ENCODE measurements at regions not wholly inside any gene's neighbourhood (a gene's known extent, or its start where the extent isn't known, plus 50 kb on each side); places are given as distances from the start of the nearest gene placed in this dataset.

DNA sequence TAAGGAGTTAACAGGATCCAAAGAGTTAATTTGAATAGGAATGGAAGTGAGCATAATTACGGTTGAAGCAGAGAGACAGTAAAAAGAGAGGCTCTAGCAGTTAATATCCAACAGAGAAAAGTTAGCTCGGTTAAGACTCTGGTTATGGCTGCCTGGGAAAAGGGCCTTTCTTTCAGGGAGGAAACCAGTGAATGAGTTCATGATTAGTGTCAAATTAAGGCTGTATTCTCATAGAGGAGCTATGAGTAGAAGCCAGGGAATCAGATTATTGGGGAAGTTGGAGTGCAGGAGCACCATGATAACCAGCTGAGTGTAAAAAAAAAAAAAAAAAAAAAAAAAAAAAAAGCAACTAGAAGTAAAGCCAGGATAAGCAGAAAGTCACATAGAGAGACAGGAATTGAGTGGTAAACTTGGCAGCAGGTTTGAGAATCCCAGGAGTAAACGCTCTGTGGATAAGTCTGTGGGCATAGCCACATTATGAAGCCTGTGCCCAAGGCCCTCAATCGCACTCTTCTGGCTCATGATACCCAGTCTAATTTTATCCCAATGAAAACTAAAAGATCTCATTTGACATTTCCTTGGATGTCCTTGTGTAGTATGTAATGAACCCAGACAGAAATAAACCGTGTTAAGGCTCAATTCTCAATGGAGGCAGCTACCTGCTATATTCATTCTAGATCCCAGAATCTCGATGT, 372.6 kb upstream of the MPDZ start:
- H3K4me3 ChIP-seq (ENCODE audit: low read depth in 1 of 2, low read length in 2 of 2) = no peak overlapping the region
- H3K4me1 ChIP-seq (ENCODE audit: insufficient read depth, low read length) = no peaks in the 10 kb centered on the region
- peaks cover 3% of the 10 kb centered on the region for H3K9me3 ChIP-seq (ENCODE audit: low read length)
- H3K36me3 ChIP-seq (ENCODE audit: insufficient read depth, low read length) = no peaks in the 10 kb centered on the region
- no peak overlapping the region for H3K27ac ChIP-seq (ENCODE audit: low read depth, low read length)
- H3K27me3 ChIP-seq (ENCODE audit: control insufficient read depth in 1 of 2, insufficient read depth in 2 of 2, low read length in 2 of 2) = no peaks in the 10 kb centered on the region
- H3K9ac ChIP-seq (ENCODE audit: low read length) = no peak overlapping the region

DNA sequence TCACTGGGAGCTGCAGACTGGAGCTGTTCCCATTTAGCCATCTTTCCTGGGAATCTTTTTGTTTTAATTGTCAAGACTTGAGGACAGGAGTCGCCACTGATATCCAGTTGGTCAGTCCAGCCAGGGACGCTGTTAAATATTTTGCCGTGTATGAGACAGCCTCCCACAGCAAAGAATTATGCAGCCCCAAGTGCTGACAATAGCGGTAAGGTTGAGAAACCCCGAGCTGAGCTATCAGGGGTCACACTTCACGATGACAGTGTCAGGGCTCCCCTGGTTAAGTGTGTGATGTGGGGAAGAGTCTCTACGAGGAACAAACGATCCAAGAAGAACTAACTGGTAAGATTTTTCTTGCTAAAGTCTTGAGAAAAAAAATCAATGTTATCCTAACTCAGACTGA, 372.0 kb upstream of the MPDZ start:
- H3K9ac ChIP-seq (ENCODE audit: low read length) = no peak overlapping the region
- no peaks in the 10 kb centered on the region for H3K36me3 ChIP-seq (ENCODE audit: insufficient read depth, low read length)
- H3K4me3 ChIP-seq (ENCODE audit: low read depth in 1 of 2, low read length in 2 of 2) = no peak overlapping the region
- H3K4me1 ChIP-seq (ENCODE audit: insufficient read depth, low read length) = no peaks in the 10 kb centered on the region
- H3K27ac ChIP-seq (ENCODE audit: low read depth, low read length) = no peak overlapping the region
- H3K27me3 ChIP-seq (ENCODE audit: control insufficient read depth in 1 of 2, insufficient read depth in 2 of 2, low read length in 2 of 2) = no peaks in the 10 kb centered on the region
- peaks cover 3% of the 10 kb centered on the region for H3K9me3 ChIP-seq (ENCODE audit: low read length)

DNA sequence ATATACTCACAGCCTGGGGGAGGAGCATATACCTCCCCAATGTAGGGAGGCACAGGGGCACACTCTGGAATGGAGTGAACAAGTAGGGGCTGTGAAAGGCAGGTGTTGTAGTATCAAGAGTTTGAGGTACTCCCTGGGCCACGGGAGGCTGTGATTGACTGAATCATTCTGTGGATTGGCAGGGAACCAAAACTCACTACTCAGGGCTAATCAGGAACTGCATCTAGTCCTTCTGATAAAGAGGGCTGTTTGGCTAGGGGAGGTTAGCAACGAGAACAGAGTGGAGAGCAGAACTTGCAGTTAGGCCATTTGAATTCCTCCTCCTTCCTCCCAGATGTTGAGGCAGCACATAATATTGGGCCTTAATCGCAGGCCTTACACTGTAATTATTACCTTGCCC, 369.2 kb upstream of the MPDZ start:
- no peak overlapping the region for H3K9ac ChIP-seq (ENCODE audit: low read length)
- H3K27ac ChIP-seq (ENCODE audit: low read depth, low read length) = no peak overlapping the region
- H3K4me1 ChIP-seq (ENCODE audit: insufficient read depth, low read length) = peaks cover 4% of the 10 kb centered on the region
- H3K36me3 ChIP-seq (ENCODE audit: insufficient read depth, low read length) = no peaks in the 10 kb centered on the region
- H3K27me3 ChIP-seq (ENCODE audit: control insufficient read depth in 1 of 2, insufficient read depth in 2 of 2, low read length in 2 of 2) = no peaks in the 10 kb centered on the region
- H3K9me3 ChIP-seq (ENCODE audit: low read length) = peaks cover 3% of the 10 kb centered on the region
- no peak overlapping the region for H3K4me3 ChIP-seq (ENCODE audit: low read depth in 1 of 2, low read length in 2 of 2)

DNA sequence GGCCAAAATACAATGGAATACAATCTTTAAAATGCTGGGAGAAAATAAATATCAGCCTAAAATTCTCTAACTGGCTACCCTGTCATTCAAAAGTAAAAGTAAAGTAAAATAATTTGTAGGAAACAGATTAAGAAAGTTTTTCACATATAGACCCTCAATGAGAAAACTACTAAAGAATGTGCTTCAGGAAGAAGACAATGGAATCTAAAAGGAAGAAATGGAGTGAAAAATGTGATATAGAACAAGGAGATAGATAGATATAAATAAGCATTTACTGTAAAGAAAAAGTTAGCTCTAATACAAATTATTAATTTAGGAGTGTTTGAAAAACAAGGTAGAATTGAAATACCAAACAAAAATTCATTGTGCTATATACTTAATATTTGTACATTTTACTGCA, 368.6 kb upstream of the MPDZ start:
- H3K27ac ChIP-seq (ENCODE audit: low read depth, low read length) = no peak overlapping the region
- peaks cover 3% of the 10 kb centered on the region for H3K9me3 ChIP-seq (ENCODE audit: low read length)
- no peaks in the 10 kb centered on the region for H3K36me3 ChIP-seq (ENCODE audit: insufficient read depth, low read length)
- H3K4me1 ChIP-seq (ENCODE audit: insufficient read depth, low read length) = peaks cover 4% of the 10 kb centered on the region
- no peak overlapping the region for H3K9ac ChIP-seq (ENCODE audit: low read length)
- H3K4me3 ChIP-seq (ENCODE audit: low read depth in 1 of 2, low read length in 2 of 2) = no peak overlapping the region
- H3K27me3 ChIP-seq (ENCODE audit: control insufficient read depth in 1 of 2, insufficient read depth in 2 of 2, low read length in 2 of 2) = no peaks in the 10 kb centered on the region

GRCh38 chr9:13646500-13647021, 367.1 kb upstream of the MPDZ start:
- no peak overlapping the region for H3K4me3 ChIP-seq (ENCODE audit: low read depth in 1 of 2, low read length in 2 of 2)
- no peak overlapping the region for H3K27ac ChIP-seq (ENCODE audit: low read depth, low read length)
- peaks cover 3% of the 10 kb centered on the region for H3K9me3 ChIP-seq (ENCODE audit: low read length)
- no peak overlapping the region for H3K9ac ChIP-seq (ENCODE audit: low read length)
- peaks cover 4% of the 10 kb centered on the region for H3K4me1 ChIP-seq (ENCODE audit: insufficient read depth, low read length)
- no peaks in the 10 kb centered on the region for H3K36me3 ChIP-seq (ENCODE audit: insufficient read depth, low read length)
- no peaks in the 10 kb centered on the region for H3K27me3 ChIP-seq (ENCODE audit: control insufficient read depth in 1 of 2, insufficient read depth in 2 of 2, low read length in 2 of 2)

DNA sequence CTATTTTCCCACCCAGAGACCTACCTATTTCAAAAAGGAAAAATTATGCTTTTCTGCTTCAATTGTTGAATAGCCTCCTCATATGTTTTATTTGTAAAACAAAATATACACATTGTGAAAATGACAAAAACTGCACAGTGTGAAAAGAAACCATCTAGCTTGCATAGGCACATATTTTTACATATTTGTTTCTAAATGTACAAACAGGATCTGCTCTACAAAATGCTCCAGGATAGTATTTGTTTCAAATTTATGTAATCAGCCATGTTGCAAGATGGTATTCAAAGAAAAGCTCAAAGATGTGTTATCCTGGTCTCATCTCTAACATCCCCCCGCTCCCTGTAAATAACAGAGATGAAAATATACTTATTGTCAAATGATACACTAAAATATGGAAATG, 366.1 kb upstream of the MPDZ start:
- Histone ChIP-seq H3K9me3 (ENCODE audit: low read length) (peaks cover 3% of the 10 kb centered on the region), H3K36me3 (ENCODE audit: insufficient read depth, low read length) (no peaks in the 10 kb centered on the region), H3K9ac (ENCODE audit: low read length) (no peak overlapping the region), H3K27ac (ENCODE audit: low read depth, low read length) (no peak overlapping the region), H3K27me3 (ENCODE audit: control insufficient read depth in 1 of 2, insufficient read depth in 2 of 2, low read length in 2 of 2) (no peaks in the 10 kb centered on the region), H3K4me1 (ENCODE audit: insufficient read depth, low read length) (peaks cover 4% of the 10 kb centered on the region), H3K4me3 (ENCODE audit: low read depth in 1 of 2, low read length in 2 of 2) (no peak overlapping the region)

DNA sequence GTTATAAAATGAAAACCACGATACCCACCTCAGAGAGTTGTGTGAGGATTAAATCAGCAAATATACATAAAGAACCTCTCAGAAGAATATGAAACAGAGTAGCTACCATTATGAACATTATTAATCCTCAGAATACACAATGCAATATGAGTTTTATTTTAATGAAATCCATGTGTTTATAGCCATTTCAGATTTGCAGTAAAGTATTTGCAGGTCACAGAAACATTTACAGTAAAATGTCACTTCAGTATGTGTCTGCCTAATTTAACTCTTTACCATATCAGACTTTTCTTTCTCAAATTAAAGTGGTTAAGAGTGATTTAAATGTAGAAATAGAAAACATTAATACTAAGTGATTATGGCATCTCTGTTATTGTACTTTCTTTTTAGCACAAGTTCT, 365.2 kb upstream of the MPDZ start:
- peaks cover 4% of the 10 kb centered on the region for H3K4me1 ChIP-seq (ENCODE audit: insufficient read depth, low read length)
- H3K27me3 ChIP-seq (ENCODE audit: control insufficient read depth in 1 of 2, insufficient read depth in 2 of 2, low read length in 2 of 2) = no peaks in the 10 kb centered on the region
- no peak overlapping the region for H3K9ac ChIP-seq (ENCODE audit: low read length)
- peaks cover 3% of the 10 kb centered on the region for H3K9me3 ChIP-seq (ENCODE audit: low read length)
- no peaks in the 10 kb centered on the region for H3K36me3 ChIP-seq (ENCODE audit: insufficient read depth, low read length)
- no peak overlapping the region for H3K27ac ChIP-seq (ENCODE audit: low read depth, low read length)
- H3K4me3 ChIP-seq (ENCODE audit: low read depth in 1 of 2, low read length in 2 of 2) = no peak overlapping the region

DNA sequence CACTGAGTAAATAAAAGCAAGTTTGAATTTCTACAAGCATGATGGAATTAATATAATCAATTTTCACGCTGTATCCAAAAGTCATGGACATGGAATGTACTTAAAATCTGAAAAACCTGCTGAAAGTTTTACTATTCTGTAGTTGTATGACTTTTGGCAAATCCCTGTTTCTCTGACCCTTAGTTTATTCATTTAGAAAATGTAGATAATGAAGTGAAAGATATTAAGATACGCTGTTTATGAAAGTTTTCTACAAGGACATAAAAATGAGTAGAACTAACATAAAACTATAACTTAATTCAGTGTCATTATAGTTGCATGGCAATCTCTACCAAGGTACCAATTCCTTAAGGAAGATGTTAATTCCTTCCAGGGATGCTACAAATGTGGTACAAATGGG, 363.2 kb upstream of the MPDZ start:
- H3K9ac ChIP-seq (ENCODE audit: low read length) = no peak overlapping the region
- no peaks in the 10 kb centered on the region for H3K27me3 ChIP-seq (ENCODE audit: control insufficient read depth in 1 of 2, insufficient read depth in 2 of 2, low read length in 2 of 2)
- no peaks in the 10 kb centered on the region for H3K36me3 ChIP-seq (ENCODE audit: insufficient read depth, low read length)
- H3K9me3 ChIP-seq (ENCODE audit: low read length) = no peaks in the 10 kb centered on the region
- H3K4me1 ChIP-seq (ENCODE audit: insufficient read depth, low read length) = peaks cover 4% of the 10 kb centered on the region
- H3K4me3 ChIP-seq (ENCODE audit: low read depth in 1 of 2, low read length in 2 of 2) = no peak overlapping the region
- no peak overlapping the region for H3K27ac ChIP-seq (ENCODE audit: low read depth, low read length)

DNA sequence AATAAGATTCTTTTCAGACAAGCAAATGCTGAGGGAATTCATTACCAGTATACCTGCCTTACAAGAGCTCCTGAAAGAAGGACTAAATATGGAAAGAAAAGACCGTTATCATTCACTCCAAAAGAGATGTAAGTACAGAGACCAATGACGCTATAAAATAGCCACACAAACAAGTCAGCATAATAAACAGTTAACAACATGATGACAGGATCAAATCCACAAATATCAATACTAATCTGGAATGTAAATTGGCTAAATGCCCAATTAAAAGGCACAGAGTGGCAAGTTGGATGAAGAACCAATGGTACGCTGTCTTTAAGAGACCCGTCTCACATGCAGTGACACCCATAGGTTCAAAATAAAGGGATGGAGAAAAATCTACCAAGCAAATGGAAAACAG, 349.6 kb upstream of the MPDZ start:
- H3K4me1 ChIP-seq (ENCODE audit: insufficient read depth, low read length) = no peaks in the 10 kb centered on the region
- no peak overlapping the region for H3K4me3 ChIP-seq (ENCODE audit: low read depth in 1 of 2, low read length in 2 of 2)
- no peaks in the 10 kb centered on the region for H3K36me3 ChIP-seq (ENCODE audit: insufficient read depth, low read length)
- no peak overlapping the region for H3K9ac ChIP-seq (ENCODE audit: low read length)
- no peaks in the 10 kb centered on the region for H3K9me3 ChIP-seq (ENCODE audit: low read length)
- H3K27me3 ChIP-seq (ENCODE audit: control insufficient read depth in 1 of 2, insufficient read depth in 2 of 2, low read length in 2 of 2) = no peaks in the 10 kb centered on the region
- no peak overlapping the region for H3K27ac ChIP-seq (ENCODE audit: low read depth, low read length)

- Histone ChIP-seq H3K4me1 (ENCODE audit: insufficient read depth, low read length) (no peaks in the 10 kb centered on the region), H3K27ac (ENCODE audit: low read depth, low read length) (no peak overlapping the region), H3K27me3 (ENCODE audit: control insufficient read depth in 1 of 2, insufficient read depth in 2 of 2, low read length in 2 of 2) (no peaks in the 10 kb centered on the region), H3K36me3 (ENCODE audit: insufficient read depth, low read length) (no peaks in the 10 kb centered on the region), H3K9ac (ENCODE audit: low read length) (no peak overlapping the region), H3K9me3 (ENCODE audit: low read length) (no peaks in the 10 kb centered on the region), H3K4me3 (ENCODE audit: low read depth in 1 of 2, low read length in 2 of 2) (no peak overlapping the region)
These were observed 349.0 kb upstream of the MPDZ start for GRCh38 chr9:13628526-13628925.

GRCh38 chr9:13627502-13627901, 348.0 kb upstream of the MPDZ start:
- H3K9ac ChIP-seq (ENCODE audit: low read length) = no peak overlapping the region
- H3K27ac ChIP-seq (ENCODE audit: low read depth, low read length) = no peak overlapping the region
- H3K4me3 ChIP-seq (ENCODE audit: low read depth in 1 of 2, low read length in 2 of 2) = no peak overlapping the region
- no peaks in the 10 kb centered on the region for H3K27me3 ChIP-seq (ENCODE audit: control insufficient read depth in 1 of 2, insufficient read depth in 2 of 2, low read length in 2 of 2)
- H3K4me1 ChIP-seq (ENCODE audit: insufficient read depth, low read length) = no peaks in the 10 kb centered on the region
- no peaks in the 10 kb centered on the region for H3K36me3 ChIP-seq (ENCODE audit: insufficient read depth, low read length)
- no peaks in the 10 kb centered on the region for H3K9me3 ChIP-seq (ENCODE audit: low read length)

- H3K27me3 ChIP-seq (ENCODE audit: control insufficient read depth in 1 of 2, insufficient read depth in 2 of 2, low read length in 2 of 2) = no peaks in the 10 kb centered on the region
- H3K9ac ChIP-seq (ENCODE audit: low read length) = no peak overlapping the region
- no peak overlapping the region for H3K4me3 ChIP-seq (ENCODE audit: low read depth in 1 of 2, low read length in 2 of 2)
- H3K36me3 ChIP-seq (ENCODE audit: insufficient read depth, low read length) = no peaks in the 10 kb centered on the region
- H3K27ac ChIP-seq (ENCODE audit: low read depth, low read length) = no peak overlapping the region
- no peaks in the 10 kb centered on the region for H3K9me3 ChIP-seq (ENCODE audit: low read length)
- peaks cover 4% of the 10 kb centered on the region for H3K4me1 ChIP-seq (ENCODE audit: insufficient read depth, low read length)
These were observed 347.6 kb upstream of the MPDZ start for GRCh38 chr9:13627071-13627470.
